ENCODE measurements at regions not wholly inside any gene's neighbourhood (a gene's known extent, or its start where the extent isn't known, plus 50 kb on each side); places are given as distances from the start of the nearest gene placed in this dataset.

DNA sequence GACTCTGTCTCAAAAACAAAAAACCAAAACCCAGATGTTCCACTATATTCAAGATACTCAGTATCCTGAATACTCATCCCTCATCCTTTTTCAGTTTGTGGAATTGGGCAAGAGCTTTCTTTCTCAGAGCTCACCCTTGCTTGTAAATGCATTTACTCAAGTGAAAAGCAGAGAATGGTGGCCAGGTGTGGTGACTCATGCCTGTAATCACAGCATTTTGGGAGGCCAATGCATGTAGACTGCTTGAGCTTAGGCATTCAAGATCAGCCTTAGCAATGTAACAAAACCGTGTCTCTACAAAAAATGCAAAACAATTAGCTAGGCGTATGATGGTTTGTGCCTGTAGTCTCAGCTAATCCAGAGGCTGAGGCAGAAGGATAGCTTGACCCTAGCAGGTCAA, 553.2 kb upstream of the AMELY start:
- DNase-seq (ENCODE audit: low spot score), result no peak

DNA sequence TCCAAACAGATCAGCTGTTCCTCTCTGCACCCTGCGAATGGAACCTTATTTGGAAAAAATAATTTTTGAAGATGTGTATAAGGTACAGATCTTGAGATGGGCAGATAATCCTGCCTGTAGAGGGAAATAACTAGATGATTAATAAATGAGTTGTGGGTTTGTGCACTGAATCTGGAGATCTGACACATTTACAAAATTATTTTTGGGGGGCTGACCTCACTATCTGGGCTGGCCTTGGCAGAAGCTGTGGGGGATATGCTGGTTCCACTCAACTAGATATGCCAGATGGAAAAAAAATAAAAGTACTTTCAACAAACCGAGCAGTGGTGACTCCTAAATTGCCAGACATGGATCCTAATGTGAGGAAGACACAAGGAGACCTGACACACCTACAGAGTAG, 552.2 kb upstream of the AMELY start:
- no peak for DNase-seq (ENCODE audit: low spot score)

DNA sequence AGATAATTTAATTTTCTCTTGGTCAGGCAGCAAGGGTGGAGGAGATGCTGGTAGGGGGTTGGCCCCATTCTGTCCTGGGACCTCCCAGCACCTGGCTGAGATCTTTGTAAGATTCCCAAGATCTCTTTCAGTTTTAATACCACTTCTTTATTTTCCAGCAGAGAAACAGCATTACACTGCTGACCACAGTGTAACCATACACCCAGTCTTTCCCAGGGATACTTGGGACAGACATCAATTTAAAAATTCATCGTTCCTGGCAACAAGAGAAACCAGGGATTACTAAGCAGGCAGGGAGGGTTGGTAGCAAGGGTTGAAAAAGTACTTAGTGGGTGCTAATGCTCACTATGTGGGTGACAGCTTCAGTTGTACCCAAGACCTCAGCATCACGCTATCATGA, 551.6 kb upstream of the AMELY start:
- no peak for DNase-seq (ENCODE audit: low spot score)

DNA sequence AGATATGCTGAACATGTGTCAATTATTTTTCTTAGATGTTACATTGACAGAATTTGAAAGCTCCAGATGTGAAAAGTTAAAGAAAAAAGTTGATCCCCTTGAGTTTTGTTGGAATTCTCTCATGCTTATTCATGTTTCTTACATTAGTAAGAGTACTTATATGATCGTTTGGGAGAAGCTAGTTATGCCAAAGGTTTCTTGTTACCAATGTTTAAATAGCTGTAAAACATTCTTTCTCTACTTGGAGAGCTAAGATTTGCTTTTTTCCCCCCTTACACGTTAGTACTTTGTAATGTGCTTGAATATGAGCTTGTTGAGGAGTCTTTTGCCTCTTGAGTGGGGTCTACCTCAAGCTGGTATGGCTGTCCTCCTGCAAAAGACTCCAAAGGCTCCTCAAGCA, 551.1 kb upstream of the AMELY start:
- no peak for DNase-seq (ENCODE audit: low spot score)

DNA sequence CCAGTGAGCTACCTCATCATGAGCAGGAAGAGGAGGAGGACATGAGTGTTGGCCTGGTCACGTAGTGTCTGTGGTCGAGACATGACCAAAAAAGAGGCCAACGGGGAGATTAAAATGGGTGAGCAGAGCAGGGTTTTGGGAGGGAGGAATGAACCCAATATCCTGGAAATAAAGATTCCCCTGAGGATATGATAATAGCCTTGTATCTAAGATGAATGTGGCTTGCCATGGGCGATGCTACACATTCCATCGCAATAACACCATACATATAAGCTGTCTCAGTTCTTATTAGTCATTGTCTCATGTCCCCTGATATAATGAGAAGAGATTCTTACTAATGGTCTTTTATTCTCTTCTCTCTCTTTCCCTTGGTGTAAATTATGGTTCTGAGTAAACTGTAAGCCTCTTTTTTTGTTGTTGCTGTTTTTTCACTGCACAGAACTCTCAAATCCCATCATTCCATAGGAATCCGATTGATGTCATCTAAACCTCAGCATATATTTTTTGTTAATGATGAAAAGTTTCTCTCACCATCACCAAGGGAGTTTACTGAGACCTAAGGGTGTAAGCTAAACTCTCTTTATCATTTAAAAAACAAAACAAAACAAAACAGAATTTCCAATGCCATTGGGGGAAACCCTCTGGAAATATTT, 550.4 kb upstream of the AMELY start:
- DNase-seq (ENCODE audit: low spot score), result no peak

DNA sequence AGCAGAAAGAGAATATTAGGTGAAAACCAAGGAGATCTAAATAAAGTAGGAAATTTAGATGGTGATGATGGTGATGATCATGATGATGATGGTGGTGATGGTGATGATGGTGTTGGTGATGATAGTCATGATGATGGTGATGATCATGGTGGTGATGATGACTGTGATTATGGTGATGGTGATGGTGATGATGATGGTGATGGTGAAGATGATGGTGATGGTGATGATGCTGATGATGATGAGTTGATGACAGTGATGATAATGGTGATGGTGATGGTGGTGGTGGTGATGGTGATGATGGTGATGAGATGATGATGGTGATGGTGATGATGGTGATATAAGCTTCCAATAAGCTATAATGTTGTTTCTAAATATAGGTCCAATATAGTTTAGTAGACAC, 548.2 kb upstream of the AMELY start:
- no peak for DNase-seq (ENCODE audit: low spot score)

DNA sequence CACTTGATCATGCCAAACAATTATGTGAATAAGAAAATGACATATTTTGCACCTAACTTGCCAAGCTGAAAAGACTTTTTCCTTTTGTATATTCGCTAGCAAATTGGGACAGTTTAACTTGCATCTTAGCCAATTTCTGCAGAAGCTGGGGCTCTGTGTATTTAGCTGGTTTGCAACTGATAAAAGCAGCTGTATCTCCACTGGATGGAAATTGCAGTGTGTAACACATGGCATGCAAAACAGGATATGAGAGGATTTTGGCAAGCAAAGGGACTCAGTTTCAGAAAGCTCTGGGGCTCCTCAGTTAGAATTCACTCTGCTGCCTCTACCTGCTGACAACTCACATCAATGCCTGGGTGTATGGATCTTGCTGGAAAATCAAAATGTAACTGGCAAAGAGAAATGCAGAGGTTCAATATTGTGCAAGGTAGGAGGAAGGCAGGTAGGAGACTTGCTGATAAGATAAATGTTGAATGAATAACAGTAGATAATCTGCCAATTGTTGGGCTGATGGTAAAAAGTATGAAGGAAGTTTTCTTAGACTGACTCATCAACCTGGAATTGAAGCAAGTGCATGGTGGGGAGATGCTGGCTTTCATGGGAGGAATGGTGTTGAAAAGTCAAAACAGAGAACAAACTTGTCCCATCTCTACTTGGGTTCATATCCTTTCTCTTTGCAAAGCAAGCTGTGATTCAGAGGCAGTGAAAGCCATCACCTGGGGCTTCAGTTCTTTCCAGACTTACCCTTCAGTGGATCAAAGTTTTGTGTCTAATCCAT, 546.9 kb upstream of the AMELY start:
- DNase-seq (ENCODE audit: low spot score), result no peak

DNA sequence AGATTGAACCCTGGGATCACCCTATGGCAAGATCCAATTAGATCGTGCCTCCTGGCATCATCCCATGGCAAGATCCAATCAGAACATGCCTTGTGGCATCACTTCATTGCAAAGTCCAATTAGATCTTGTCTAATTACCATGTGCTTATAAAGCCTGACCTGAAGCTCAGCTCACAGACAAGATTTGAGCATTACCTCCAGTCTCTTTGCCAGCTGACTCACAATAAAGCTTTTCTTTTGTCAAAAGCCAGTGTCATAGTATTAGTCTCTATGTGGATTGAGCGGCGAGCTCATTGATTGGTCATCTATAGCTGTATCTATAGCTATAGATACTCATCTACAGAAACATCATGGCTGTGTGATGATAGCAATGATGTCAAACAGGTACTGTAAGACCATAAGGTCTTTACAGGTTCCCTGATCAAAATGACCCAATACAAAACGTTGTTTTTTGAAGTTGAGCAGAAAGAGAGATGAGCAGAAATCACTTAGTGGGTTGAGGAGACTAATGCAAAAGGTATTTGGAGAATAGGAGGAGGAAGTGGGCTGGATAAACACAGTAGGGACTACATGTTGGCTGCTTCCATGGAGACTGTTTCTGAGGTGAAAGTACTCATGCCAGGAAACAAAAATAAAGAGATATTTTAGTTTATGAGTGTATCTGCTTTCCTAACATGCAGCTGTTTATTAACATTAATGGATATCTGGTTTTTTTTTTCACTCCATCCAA, 545.9 kb upstream of the AMELY start:
- no peak for DNase-seq (ENCODE audit: low spot score)

DNA sequence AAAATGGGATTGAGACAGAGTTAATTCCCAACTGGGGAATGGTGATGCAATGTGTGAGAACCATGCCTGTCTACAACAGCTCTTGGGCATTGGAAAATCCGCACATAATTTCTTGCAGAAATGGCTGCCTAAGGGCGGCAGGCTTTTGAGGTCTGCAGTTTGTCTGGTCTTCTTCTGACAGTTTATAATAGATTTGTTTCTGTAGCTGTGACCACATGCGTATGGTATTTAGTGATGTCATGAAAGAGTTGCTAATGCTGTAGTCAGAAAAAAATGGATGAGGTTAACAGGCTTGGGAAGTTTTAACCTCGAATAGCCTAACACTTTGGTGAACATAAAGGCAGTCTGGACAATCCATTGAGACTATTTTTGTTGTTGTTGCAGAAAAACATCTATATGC, 544.1 kb upstream of the AMELY start:
- no peak for DNase-seq (ENCODE audit: low spot score)

DNA sequence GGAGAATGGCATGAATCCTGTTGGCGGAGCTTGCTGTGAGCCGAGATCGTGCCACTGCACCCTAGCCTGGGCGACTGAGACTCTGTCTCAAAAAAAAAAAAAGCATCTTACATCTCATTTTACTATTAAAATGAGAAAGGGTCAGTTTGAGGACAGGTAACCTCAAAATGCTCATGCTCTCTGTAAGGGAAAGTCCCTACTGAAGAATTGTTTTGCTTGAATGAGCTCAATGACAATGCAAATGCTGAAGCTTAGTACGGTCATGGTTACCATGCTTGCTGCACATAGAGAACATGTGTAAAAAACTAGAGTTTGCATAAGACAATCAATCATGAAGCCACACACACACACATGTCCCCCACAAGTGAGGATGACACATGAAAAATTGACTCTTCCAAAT, 541.8 kb upstream of the AMELY start:
- DNase-seq (ENCODE audit: low spot score), result no peak

DNA sequence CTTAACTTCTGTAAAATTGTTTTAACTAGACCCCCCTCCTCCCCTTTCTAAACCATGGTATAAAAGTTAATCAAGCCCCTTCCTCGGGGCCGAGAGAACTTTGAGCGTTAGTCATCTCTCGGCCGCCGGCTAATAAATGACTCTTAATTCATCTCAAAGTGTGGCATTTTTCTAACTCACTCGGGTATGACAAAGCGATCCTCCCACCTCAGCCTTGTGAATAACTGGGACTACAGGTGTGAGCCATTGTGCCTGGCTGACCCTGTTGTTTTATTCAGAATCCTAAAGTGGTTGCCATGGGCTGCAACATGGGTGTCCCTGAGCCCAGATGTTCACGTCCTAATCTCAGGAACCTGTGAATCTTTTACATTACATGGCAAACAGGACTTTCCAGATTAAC, 540.7 kb upstream of the AMELY start:
- no peak for DNase-seq (ENCODE audit: low spot score)

DNA sequence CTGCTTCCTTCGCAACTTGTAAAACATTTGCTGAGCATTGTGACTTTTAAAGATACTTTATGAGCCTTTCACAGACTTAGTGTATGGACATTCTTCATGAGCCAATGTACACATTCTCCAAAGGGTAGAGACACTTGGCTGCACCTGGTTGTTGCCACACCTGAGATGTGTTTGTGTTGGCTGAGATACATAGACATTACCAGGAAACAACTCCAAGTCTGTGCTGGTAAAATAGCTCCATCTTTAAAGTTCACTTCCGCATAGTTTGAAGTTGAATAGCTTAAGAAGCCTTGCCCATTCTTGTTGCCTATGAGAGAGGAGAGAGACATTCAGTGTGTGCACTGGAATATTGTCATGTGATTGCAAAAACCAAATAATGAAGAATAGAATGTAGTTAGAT, 538.3 kb upstream of the AMELY start:
- no peak for DNase-seq (ENCODE audit: low spot score)

DNA sequence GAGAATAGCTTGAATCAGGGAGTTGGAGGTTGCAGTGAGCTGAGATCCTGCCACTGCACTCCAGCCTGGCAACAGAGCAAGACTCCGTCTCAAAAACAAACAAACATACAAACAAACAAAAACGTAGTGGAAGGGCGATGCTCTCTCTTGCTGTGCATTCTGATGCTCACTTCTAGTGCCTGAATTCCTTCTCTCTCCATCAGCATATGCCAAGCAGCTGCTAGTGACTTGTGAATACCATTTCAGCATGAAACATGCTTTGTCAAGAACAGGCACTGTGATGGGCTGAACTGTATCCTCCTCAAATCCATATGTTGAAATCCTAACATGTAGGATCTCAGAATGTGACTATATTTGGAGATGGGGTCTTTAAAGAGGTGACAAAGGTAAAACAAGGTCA, 537.1 kb upstream of the AMELY start:
- no peak for DNase-seq (ENCODE audit: low spot score)

DNA sequence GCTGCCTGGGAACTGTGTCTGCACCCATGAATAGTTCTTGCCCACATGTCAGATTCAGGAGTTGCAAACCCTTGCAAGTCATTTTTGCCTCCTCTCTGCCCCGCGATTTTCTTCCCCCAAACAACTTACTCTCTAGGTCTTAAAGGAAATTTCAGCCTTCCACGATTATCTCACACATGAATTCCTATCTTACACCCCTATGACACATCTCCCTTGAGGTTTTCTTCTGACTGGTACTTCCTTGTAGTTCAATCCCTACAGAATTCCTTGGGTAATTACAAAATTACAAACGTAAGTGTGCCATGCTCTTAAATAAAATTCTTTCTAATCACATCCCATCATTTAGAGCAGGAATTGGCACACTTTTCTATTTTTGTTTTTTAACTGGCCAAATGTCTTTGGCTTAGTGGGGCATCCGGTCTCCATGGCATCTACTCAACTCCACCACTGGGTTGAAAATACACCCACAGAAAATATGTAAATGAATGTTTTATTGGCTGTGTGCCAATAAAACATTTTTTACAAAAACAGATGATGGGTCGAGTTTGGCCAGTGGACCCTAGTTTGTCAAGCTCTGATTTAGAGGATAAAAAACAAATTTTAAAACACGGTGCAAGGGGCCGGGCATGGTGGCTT, 536.4 kb upstream of the AMELY start:
- no peak for DNase-seq (ENCODE audit: low spot score)

DNA sequence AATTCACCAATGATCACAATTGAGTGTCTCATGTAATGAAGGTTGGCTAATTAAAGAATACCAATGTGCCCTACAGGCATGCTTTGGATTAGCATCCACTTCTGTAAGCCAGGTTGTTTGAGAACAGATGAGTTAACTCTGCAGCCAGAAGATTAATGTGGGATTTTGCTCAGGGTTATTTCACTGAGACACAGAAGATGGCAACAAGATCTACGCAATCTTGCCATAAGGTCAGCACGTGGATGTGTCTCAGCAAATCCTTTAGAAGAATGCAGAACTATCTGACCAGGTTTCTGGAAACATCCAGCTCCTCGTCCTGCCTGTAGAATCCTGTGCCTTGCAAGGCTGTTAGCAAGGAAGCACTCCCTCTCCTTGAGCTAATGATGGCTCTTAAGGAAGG, 532.6 kb upstream of the AMELY start:
- no peak for DNase-seq (ENCODE audit: low spot score)

DNA sequence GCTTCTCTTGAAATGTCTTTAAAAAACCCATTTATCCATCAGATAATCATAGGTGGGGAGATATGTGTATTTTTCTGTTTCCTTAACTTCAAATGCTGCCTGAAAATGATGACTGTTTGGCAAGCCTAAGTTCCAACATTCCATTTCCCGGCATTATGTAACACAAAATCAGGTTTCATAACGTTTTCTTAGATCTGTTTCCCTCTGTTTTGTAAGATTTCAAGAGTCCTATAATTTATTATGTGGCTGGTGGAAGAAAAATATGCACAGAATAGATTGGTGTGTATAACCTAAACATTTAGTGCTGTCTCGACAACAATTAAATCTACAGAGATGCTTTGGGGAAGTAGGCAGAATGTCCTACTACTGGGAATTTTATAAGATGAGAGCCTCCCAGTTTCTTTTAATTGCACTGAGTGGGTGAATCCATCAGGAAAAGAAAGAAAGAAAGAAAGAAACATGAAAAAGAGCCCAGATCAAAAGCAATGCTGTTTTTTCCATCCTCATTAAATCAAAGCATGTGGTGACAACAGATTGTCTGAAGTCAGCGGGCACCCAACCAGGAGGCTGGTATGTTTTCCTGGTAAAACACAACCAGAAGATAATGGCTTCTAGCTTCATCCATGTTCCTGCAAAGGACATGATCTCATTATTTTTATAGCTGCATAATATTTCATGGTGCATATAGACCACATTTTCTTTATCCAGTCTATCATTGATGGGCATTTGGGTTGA, 529.4 kb upstream of the AMELY start:
- DNase-seq (ENCODE audit: low spot score), result no peak

DNA sequence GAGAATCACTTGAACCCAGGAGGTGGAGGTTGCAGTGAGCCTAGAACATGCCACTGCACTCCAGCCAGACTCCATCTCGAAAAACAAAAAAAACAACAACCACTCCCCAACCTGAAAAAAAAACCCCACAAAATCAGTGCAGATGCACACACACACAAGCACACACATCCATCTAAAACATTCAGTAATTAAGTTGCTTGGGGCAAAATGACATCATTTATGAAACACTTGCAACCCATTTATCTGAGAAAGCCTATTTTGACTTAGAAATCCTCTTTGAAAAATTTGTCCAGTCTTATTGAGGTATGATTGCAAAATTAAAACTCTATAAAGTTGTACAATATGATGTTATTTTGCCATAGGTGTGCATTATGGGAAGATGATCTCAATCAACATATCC, 525.5 kb upstream of the AMELY start:
- no peak for DNase-seq (ENCODE audit: low spot score)

DNA sequence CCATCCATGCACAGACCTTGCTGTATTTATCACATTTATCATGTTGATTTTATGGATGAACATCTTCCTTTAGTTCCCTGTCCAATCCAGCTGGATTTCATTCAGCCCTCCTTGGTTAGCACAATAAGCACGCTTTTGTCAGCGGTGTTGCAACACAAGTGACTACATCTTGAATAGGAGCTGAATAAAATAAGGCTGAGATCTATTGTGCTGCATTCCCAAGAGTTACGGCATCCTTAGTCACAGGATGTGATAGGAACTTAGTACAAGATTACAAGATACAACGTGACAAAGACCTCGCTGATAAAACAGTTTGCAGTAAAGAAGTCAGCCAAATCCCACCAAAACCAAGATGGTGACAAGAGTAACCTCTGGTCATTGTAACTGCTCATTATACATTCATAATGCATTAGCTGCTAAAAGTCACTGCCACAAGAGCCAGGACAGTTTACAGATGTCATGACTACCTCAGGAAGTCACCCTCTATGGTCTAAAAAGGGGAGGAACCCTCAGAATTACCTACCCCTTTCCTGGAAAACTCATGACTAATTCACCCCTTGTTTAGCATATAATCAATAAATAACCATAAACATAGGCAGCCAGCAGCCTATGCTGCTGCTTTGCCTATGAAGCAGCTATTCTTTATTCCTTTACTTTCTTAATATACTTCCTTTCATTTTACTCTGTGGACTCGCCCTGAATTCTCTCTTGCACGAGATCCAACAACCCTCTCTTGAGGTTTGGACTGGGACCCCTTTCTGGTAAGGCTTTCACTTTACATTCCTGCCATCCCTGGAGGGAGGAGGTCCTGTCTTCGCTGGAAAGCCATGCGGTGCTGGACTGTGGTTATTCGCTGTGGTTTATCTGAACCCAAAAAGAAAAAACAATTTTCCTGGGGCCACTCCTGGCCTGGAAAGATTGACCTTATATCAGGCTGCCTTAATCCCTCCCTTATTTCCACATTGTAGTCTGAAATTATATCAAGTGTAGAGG, 522.6 kb upstream of the AMELY start:
- no peak for DNase-seq (ENCODE audit: low spot score)

DNA sequence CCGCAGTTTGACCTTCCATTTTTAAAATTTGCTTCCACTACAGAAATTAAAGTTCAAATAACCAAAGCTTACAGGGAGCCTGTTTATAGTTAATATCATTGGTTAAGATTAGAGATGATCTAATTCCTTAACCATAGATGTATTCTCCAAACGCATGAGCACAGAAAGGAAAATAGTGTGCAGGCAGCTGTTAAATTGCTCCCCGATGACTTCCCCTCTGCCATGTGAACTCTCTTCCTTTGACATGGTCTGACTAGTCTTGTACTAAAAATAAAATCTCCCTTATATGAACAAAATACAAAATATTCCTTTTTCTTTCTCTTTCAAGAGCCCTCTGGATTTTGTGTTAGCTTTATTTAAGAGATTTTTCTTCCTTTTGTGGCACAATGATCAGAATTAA, 507.6 kb upstream of the AMELY start:
- no peak for DNase-seq (ENCODE audit: low spot score)

DNA sequence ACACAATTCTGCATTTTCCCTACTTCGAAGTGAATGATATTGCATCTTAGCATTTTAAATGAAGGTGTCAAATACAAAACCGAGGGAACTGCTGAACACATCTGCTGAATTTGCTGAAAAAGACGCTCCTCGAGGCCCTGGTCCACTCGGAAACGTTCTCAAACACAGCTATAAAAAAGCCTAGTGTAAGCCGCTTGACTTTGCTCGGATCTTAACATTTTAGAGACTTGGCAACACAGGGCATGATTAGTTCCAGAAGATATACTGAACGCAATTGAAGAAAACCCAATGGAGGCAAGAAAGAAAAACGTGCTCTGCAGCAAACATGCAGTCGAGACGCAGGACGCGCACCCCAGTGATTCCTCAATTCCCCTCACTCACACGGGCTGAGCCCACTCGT, 506.4 kb upstream of the AMELY start:
- DNase-seq (ENCODE audit: low spot score), result no peak

DNA sequence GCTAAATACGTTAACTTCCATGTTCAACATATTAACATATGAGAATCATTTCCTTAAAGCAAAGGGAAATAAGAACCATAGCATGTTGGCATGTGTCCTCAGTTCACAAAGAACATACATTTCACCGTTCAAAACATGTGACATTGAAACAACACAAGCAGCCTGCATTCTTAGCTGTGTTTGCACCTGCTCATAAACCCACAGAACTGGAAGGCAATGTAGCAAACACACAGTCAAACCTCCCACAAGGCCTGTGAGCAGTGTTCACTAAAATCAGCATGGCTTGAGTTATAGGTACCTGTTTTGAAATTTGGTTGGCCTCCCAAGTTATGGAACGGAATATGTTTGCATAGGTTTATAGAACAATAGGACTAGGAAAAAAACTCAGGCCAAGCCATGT, 504.9 kb upstream of the AMELY start:
- no peak for DNase-seq (ENCODE audit: low spot score)
